Activated CD8-positive, alpha-beta T cell treated with anti-CD3 and anti-CD28 coated beads for 36 hours (primary cell): ENCODE measurements at regions not wholly inside any gene's neighbourhood (a gene's known extent, or its start where the extent isn't known, plus 50 kb on each side); places are given as distances from the start of the nearest gene placed in this dataset.

Source experiments
- ATAC-seq: fragments of 200-7000 bp; cut with Tn5 transposase; one replicate; pipeline ENCODE4 v1.10.0; 2021; ENCODE audit warnings: mild to moderate bottlenecking, moderate library complexity
- CTCF ChIA-PET: fragments of 350-600 bp; sonication (Branson Sonifier 250); formaldehyde crosslinking; loops from one replicate; lab custom pipeline; 2021; ENCODE audit warnings: antibody characterized with exemption; lab: Charles Lee
- POLR2A ChIA-PET: fragments of 350-600 bp; sonication (Branson Sonifier 250); formaldehyde crosslinking; loops from one replicate; lab custom pipeline; 2021; ENCODE audit warnings: antibody characterized with exemption; lab: Charles Lee
- DNase-seq: peaks from one replicate; pipeline ENCODE4 v3.0.0-alpha.2; 2020
- H3K27ac Mint-ChIP-seq: one replicate; pipeline ENCODE4 v1.8.0; 2021; ENCODE audit warnings: mild to moderate bottlenecking, mixed read lengths
- H3K27me3 Mint-ChIP-seq: one replicate; pipeline ENCODE4 v1.8.0; 2021; ENCODE audit warnings: mixed read lengths
- H3K36me3 Mint-ChIP-seq: one replicate; pipeline ENCODE4 v1.8.0; 2021; ENCODE audit warnings: low read depth, mixed read lengths
- H3K4me1 Mint-ChIP-seq: one replicate; pipeline ENCODE4 v1.8.0; 2021; ENCODE audit warnings: low read depth, mixed read lengths
- H3K4me3 Mint-ChIP-seq: one replicate; pipeline ENCODE4 v1.8.0; 2021; ENCODE audit warnings: mild to moderate bottlenecking, moderate library complexity, mixed read lengths
- H3K9me3 Mint-ChIP-seq: one replicate; pipeline ENCODE4 v1.8.0; 2021; ENCODE audit warnings: mixed read lengths
- CTCF ChIP-seq: fragments of 200-600 bp; IDR thresholded peaks from one replicate; pipeline ENCODE4 v1.8.0; 2022; ENCODE audit warnings: antibody characterized with exemption, mild to moderate bottlenecking
- intact Hi-C: fragments of 100-400 bp; cut with micrococcal nuclease; formaldehyde crosslinking; loops from one replicate; pipeline ENCODE4 v1.10.0; 2022

GRCh38 chr10:63717027-63717715 lies 196.0 kb downstream of the REEP3 start:
- Mint-ChIP-seq H3K4me1 (peaks cover 17% of the 10 kb centered on the region), H3K4me3 (no peak overlapping the region), H3K36me3 (no peaks in the 10 kb centered on the region), H3K9me3 (no peaks in the 10 kb centered on the region), H3K27me3 (no peaks in the 10 kb centered on the region), H3K27ac (no peak overlapping the region)
- intact Hi-C loops, result loop anchor here (5.0 kb wide), 1 partner anchor 90 kb away; no protein-coding TSS in a partner anchor
- ChIA-PET POLR2A (interaction anchor here (0.9 to 1.2 kb wide), 2 partner anchors 14 to 77 kb away, joined by 3 to 5 read pairs; no protein-coding TSS in a partner anchor), CTCF (interaction anchor here (1.1 to 8.4 kb wide), 8 partner anchors 9 to 559 kb away, joined by 3 to 215 read pairs (median 28); no protein-coding TSS in a partner anchor)
- no peak for TF ChIP-seq CTCF
- ATAC-seq, result no peak
- DNase-seq, result no peak

- H3K4me1 Mint-ChIP-seq, result peaks cover 13% of the 10 kb centered on the region
- ChIA-PET CTCF (interaction anchor here (0.7 to 8.4 kb wide), 9 partner anchors 10 to 560 kb away, joined by 3 to 215 read pairs (median 23); no protein-coding TSS in a partner anchor), POLR2A (no interaction called here)
- no peak overlapping the region for H3K4me3 Mint-ChIP-seq
- no peaks in the 10 kb centered on the region for H3K27me3 Mint-ChIP-seq
- ATAC-seq (no peak), DNase-seq (no peak)
- H3K36me3 Mint-ChIP-seq, result no peaks in the 10 kb centered on the region
- intact Hi-C loops, result loop anchor here (5.0 kb wide), 1 partner anchor 91 kb away; no protein-coding TSS in a partner anchor
- TF ChIP-seq CTCF, result no peak
- H3K27ac Mint-ChIP-seq, result no peak overlapping the region
- H3K9me3 Mint-ChIP-seq, result no peaks in the 10 kb centered on the region
These were observed 196.8 kb downstream of the REEP3 start for GRCh38 chr10:63718006-63718405.

GRCh38 chr10:63718421-63718820 lies 197.2 kb downstream of the REEP3 start:
- Mint-ChIP-seq H3K27me3 (no peaks in the 10 kb centered on the region), H3K36me3 (no peaks in the 10 kb centered on the region), H3K9me3 (no peaks in the 10 kb centered on the region), H3K4me1 (peaks cover 13% of the 10 kb centered on the region), H3K27ac (no peak overlapping the region), H3K4me3 (no peak overlapping the region)
- TF ChIP-seq CTCF, result no peak
- ATAC-seq (no peak), DNase-seq (no peak)
- intact Hi-C loops, result loop anchor here (5.0 kb wide), 1 partner anchor 91 kb away; no protein-coding TSS in a partner anchor
- POLR2A ChIA-PET, result no interaction called here
- CTCF ChIA-PET, result interaction anchor here (0.7 to 8.4 kb wide), 10 partner anchors 10 to 561 kb away, joined by 3 to 215 read pairs (median 16); no protein-coding TSS in a partner anchor

GRCh38 chr10:63719226-63719856 lies 198.1 kb downstream of the REEP3 start:
- Mint-ChIP-seq H3K27me3 (peaks cover 4% of the 10 kb centered on the region), H3K9me3 (no peaks in the 10 kb centered on the region), H3K36me3 (no peaks in the 10 kb centered on the region), H3K4me3 (no peak overlapping the region), H3K4me1 (peaks cover 13% of the 10 kb centered on the region), H3K27ac (no peak overlapping the region)
- no peak for DNase-seq
- no peak for TF ChIP-seq CTCF
- no peak for ATAC-seq
- POLR2A ChIA-PET, result no interaction called here
- CTCF ChIA-PET, result interaction anchor here (0.8 to 8.4 kb wide), 66 partner anchors 8 to 588 kb away, joined by 3 to 215 read pairs (median 5); no protein-coding TSS in a partner anchor
- intact Hi-C loops, result loop anchor here (5.0 kb wide), 1 partner anchor 92 kb away; no protein-coding TSS in a partner anchor
